ENCODE measurements at regions not wholly inside any gene's neighbourhood (a gene's known extent, or its start where the extent isn't known, plus 50 kb on each side); places are given as distances from the start of the nearest gene placed in this dataset.

- no peak for DNase-seq
These were observed 209.4 kb downstream of the DTWD2 start for GRCh38 chr5:118778941-118779340.

- DNase-seq: no peak
These were observed 211.1 kb downstream of the DTWD2 start for GRCh38 chr5:118777189-118777736.

GRCh38 chr5:118776755-118777154 lies 211.6 kb downstream of the DTWD2 start:
- no peak for DNase-seq

- DNase-seq: no peak
These were observed 212.4 kb downstream of the DTWD2 start for GRCh38 chr5:118775790-118776499.

- DNase-seq: no peak
These were observed 219.7 kb downstream of the DTWD2 start for GRCh38 chr5:118768607-118769175.

GRCh38 chr5:118762291-118762690 lies 226.1 kb downstream of the DTWD2 start:
- DNase-seq: no peak

GRCh38 chr5:118761814-118762213 lies 226.5 kb downstream of the DTWD2 start:
- no peak for DNase-seq

- DNase-seq: no peak
These were observed 235.4 kb downstream of the DTWD2 start for GRCh38 chr5:118752969-118753368.

GRCh38 chr5:118736396-118736795 lies 252.0 kb downstream of the DTWD2 start:
- DNase-seq: no peak

- DNase-seq: no peak
These were observed 255.0 kb downstream of the DTWD2 start for GRCh38 chr5:118733394-118733793.

- DNase-seq: no peak
These were observed 260.2 kb downstream of the DTWD2 start for GRCh38 chr5:118728191-118728590.

GRCh38 chr5:118726891-118727290 lies 261.5 kb downstream of the DTWD2 start:
- DNase-seq: no peak

GRCh38 chr5:118723021-118723338 lies 265.4 kb downstream of the DTWD2 start:
- no peak for DNase-seq

- DNase-seq: no peak
These were observed 266.0 kb downstream of the DTWD2 start for GRCh38 chr5:118722122-118723020.

GRCh38 chr5:118711727-118712126 lies 276.6 kb downstream of the DTWD2 start:
- DNase-seq: no peak

- DNase-seq: no peak
These were observed 282.2 kb downstream of the DTWD2 start for GRCh38 chr5:118705959-118706667.

GRCh38 chr5:118703241-118703640 lies 285.1 kb downstream of the DTWD2 start:
- DNase-seq: no peak

- DNase-seq: no peak
These were observed 286.6 kb downstream of the DTWD2 start for GRCh38 chr5:118701791-118702190.

- no peak for DNase-seq
These were observed 287.8 kb downstream of the DTWD2 start for GRCh38 chr5:118700510-118700909.

- no peak for DNase-seq
These were observed 289.6 kb downstream of the DTWD2 start for GRCh38 chr5:118698774-118699173.

- no peak for DNase-seq
These were observed 292.3 kb downstream of the DTWD2 start for GRCh38 chr5:118696076-118696475.

- DNase-seq: no peak
These were observed 295.5 kb downstream of the DTWD2 start for GRCh38 chr5:118692811-118693342.

All from SHP77 (cell line).